Lower leg skin (tissue), 4 donors: ENCODE measurements at regions not wholly inside any gene's neighbourhood (a gene's known extent, or its start where the extent isn't known, plus 50 kb on each side); places are given as distances from the start of the nearest gene placed in this dataset.

ENCODE experiments used
- DNase-seq, 2 donors: peaks; one replicate each; pipeline ENCODE4 v3.0.0-alpha.2; 2019; ENCODE audit warnings: low spot score in 2 of 2
- H3K4me3 ChIP-seq: fragments of 200-600 bp; sonication (generic); 2 replicates; pipeline ENCODE4 v1.5.1; 2017; ENCODE audit warnings: mild to moderate bottlenecking, low read depth; ENCODE audit not compliant: poor library complexity, severe bottlenecking
- CTCF ChIP-seq, 3 donors: fragments of 450-650 bp; IDR thresholded peaks; one replicate each; pipeline ENCODE4 v1.5.1; 2016; ENCODE audit warnings: antibody characterized with exemption in 3 of 3, mild to moderate bottlenecking in 3 of 3, moderate library complexity in 2 of 3
- POLR2A ChIP-seq, 2 donors: fragments of 450-650 bp; IDR thresholded peaks; one replicate each; pipeline ENCODE4 v1.6.1; 2016 to 2017; ENCODE audit warnings: antibody characterized with exemption in 2 of 2, mild to moderate bottlenecking in 1 of 2, moderate library complexity in 1 of 2
- WGBS, 2 donors: methylation state at CpG; one replicate each; pipeline ENCODE4 v1.1.5; 2018; 5-methylcytosine and 5-hydroxymethylcytosine counted together
- intact Hi-C: fragments of 100-400 bp; cut with DNase I; formaldehyde crosslinking; loops from one replicate; pipeline ENCODE4 v1.15.0; 2023; ENCODE audit warnings: low total_unique reads

DNA sequence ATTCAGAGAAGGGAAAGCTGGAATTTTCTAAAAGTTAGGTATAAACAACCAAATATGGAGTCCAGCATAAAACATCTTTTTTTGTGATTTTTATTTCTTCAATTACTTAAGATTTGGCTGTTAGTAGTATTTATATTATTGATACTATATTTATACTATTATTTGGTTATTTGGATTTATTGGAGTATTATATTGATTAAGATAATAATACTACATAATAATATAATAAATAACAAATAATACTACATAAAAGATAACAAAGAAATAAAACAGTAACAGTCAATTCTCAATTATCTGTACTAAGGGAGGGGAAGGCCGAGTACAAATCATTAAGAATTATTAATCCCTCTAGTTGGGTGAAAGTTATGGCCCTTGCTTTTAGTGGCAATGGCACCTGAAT, 66.0 kb upstream of the IRF2 start:
- no peak overlapping the region for H3K4me3 ChIP-seq
- intact Hi-C loops, result no loop called here
- no peak for TF ChIP-seq CTCF (IDR thresholded peaks at IDR 0.05)
- TF ChIP-seq POLR2A (IDR thresholded peaks at IDR 0.05), result no peak
- 91 to 97% methylated on average over 1 of the region's 1 CpG for WGBS, 2 donors
- DNase-seq, result no peak

- 3% methylated on average over 18 of the region's 18 CpGs for WGBS, 2 donors
- intact Hi-C loops, result loop anchor here (5.0 kb wide), 2 partner anchors 66 to 271 kb away; partner anchors contain the start of gene IRF2
- peak overlapping the region; percentile 2 for H3K4me3 ChIP-seq
- DNase-seq, result peak; percentile 91 to 97
- TF ChIP-seq POLR2A (IDR thresholded peaks at IDR 0.05), result no peak
- peak in 1 of 3 donors; percentile 68 for TF ChIP-seq CTCF (IDR thresholded peaks at IDR 0.05)
Measured at GRCh38 chr4:184538023-184538599, 63.8 kb upstream of the IRF2 start.

DNA sequence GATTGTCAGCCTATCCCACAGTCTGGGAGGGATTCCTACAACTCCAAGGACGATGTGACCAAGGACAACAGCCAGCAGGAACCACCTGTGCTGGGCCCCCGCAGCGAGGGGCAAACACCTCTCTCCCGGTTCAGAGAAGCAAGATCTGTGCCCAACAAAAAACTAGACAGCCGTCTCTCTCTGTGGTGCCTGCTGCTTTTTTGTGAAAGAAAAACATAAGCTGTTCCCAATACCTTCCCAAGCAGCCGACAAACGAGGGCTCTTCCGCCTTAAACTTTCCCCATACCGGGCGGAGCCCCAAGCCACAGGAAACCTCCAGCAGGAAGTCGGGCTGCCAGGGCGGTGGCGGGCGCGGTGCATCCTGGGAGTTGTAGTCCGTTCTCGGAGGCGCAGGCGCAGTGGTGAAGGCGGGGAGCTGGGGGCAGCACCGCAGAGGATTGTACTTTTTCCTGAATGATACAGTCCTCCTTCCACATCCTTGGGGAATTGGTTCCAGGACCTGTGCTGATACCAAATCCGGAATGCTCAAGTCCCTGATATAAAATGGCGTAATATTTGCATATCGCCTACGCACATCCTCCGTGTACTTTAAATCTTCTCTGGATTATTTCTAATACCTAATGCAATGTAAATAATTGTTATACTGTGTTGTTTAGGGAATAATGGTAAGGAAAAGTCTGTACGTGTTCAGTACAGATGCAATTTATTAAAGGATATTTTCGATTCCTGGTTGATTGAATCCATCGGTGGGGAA, 63.1 kb upstream of the IRF2 start:
- intact Hi-C loops, result loop anchor here (5.0 kb wide), 2 partner anchors 65 to 270 kb away; partner anchors contain the start of gene IRF2
- H3K4me3 ChIP-seq, result peak overlapping the region; percentile 58
- peak in 1 of 2 donors; percentile 68 for TF ChIP-seq POLR2A (IDR thresholded peaks at IDR 0.05)
- TF ChIP-seq CTCF (IDR thresholded peaks at IDR 0.05), result no peak
- 0 to 1% methylated on average over 28 to 29 of the region's 29 CpGs for WGBS, 2 donors
- DNase-seq, result peak; percentile 96 to 99

DNA sequence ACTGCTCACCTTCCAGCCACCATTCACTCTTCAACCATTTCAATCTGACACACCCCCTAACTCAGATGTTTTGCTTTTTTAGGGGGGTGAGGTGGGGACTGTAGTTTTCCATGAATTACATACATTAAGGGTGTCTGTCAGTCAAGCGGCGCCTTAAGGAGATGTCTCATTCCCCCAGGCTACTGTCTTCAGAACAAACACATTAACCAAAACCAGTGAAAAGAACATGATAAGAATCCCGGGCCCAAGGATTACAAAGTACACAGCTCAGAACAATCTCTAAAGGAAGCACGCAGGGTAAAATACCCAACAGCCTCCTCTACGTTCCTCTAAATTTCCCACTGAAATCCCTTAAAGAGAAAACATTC, 62.5 kb upstream of the IRF2 start:
- TF ChIP-seq POLR2A (IDR thresholded peaks at IDR 0.05), result no peak
- WGBS, 2 donors, result 8 to 11% methylated on average over 5 of the region's 5 CpGs
- intact Hi-C loops, result loop anchor here (5.0 kb wide), 2 partner anchors 65 to 270 kb away; partner anchors contain the start of gene IRF2
- peak overlapping the region; percentile 58 for H3K4me3 ChIP-seq
- no peak for DNase-seq

DNA sequence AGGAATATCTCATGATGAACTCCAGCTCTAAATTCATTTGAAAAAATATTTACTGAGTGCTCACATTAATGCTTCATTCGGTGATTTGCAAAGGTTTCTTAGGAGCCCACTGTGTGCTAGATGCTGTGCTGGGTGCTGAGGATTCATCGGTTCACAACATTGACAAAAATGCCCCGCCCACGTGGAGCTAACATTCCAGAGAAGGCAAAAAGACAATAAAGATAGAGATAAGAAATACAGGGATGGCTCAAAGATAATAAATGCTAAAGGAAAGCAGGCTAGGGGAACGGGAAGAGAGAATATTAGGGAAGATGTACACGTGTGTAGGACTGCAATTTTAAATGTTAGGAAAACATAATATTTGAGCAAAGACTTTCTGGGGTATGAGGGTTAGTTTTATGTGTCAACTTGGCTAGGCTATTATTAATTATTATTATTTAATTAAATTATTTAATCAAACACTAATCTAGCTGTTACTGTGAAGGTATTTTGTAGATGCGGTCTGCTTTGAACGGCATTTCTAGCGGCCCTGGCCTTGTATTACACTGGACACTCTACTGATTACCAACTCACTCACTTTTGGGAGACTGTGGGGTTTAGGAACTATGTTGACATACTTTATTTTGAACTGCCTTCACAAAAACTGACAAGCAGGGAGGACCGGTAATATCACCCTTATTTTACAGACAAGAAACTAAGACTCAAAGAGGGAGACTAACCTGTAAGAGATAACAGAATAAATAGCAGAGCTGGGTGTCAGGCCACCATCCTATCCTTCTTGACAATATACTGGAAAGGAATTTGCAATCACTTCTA, 61.9 kb upstream of the IRF2 start:
- intact Hi-C loops, result loop anchor here (5.0 kb wide), 2 partner anchors 64 to 269 kb away; partner anchors contain the start of gene IRF2
- 50 to 53% methylated on average over 10 of the region's 10 CpGs for WGBS, 2 donors
- H3K4me3 ChIP-seq, result no peak overlapping the region
- no peak for TF ChIP-seq CTCF (IDR thresholded peaks at IDR 0.05)
- no peak for TF ChIP-seq POLR2A (IDR thresholded peaks at IDR 0.05)
- no peak for DNase-seq
